ENCODE measurements at regions not wholly inside any gene's neighbourhood (a gene's known extent, or its start where the extent isn't known, plus 50 kb on each side); places are given as distances from the start of the nearest gene placed in this dataset.

- TF ChIP-seq CTCF (IDR thresholded peaks at IDR 0.05 in 4 of 5, conservative IDR thresholded peaks at IDR 0.05 in 1 of 5) (no peak), POLR2A (IDR thresholded peaks at IDR 0.05) (no peak)
These were observed 159.8 kb upstream of the HCRTR2 start for GRCh38 chr6:55014321-55015088.

All from gastrocnemius medialis (tissue), 4 donors.